Caco-2 (cell line): ENCODE measurements at regions not wholly inside any gene's neighbourhood (a gene's known extent, or its start where the extent isn't known, plus 50 kb on each side); places are given as distances from the start of the nearest gene placed in this dataset.

Source experiments
- BruUV-seq: library from RNA; stranded (reverse); fragments of 400-500 nt; replicated peaks from 2 replicates; lab custom pipeline; 2021; lab: Mats Ljungman, UMichigan
- CTCF ChIA-PET: fragments of 300-600 bp; sonication (Branson Sonifier 250); formaldehyde crosslinking; loops from one replicate; lab custom pipeline; 2022; ENCODE audit warnings: antibody characterized with exemption; lab: Charles Lee
- POLR2A ChIA-PET: fragments of 300-600 bp; sonication (Branson Sonifier 250); formaldehyde crosslinking; loops from one replicate; lab custom pipeline; 2022; ENCODE audit warnings: antibody characterized with exemption; lab: Charles Lee
- DNase-seq, 2 experiments: peaks; one replicate each; pipeline versions ENCODE4 v3.0.0 to v3.0.0-alpha.2; 2020 to 2022
- H3K27me3 ChIP-seq: replicated peaks from 2 replicates; pipeline ENCODE4 v1.6.0; 2011; ENCODE audit warnings: low read length; ENCODE audit not compliant: control insufficient read depth, insufficient read depth
- H3K36me3 ChIP-seq: 2 replicates; pipeline ENCODE4 v1.5.1; 2011; ENCODE audit warnings: low read length; ENCODE audit not compliant: control insufficient read depth, insufficient read depth
- H3K4me1 ChIP-seq: fragments of 250-450 bp; sonication (Bioruptor Pico); 2 replicates; pipeline ENCODE4 v1.5.1; 2020; ENCODE audit warnings: mild to moderate bottlenecking
- H3K4me3 ChIP-seq: 2 replicates; pipeline ENCODE4 v1.5.1; 2011; ENCODE audit warnings: low read depth, mild to moderate bottlenecking, control low read depth, low read length
- H3K9me3 ChIP-seq: fragments of 250-450 bp; sonication (Bioruptor Pico); 2 replicates; pipeline ENCODE4 v1.5.1; 2020; ENCODE audit warnings: mild to moderate bottlenecking, moderate library complexity
- H3K27ac Mint-ChIP-seq: one replicate; pipeline ENCODE4 v1.8.0; 2022; ENCODE audit warnings: mixed read lengths; ENCODE audit not compliant: unreplicated experiment
- H3K27me3 Mint-ChIP-seq: one replicate; pipeline ENCODE4 v1.8.0; 2022; ENCODE audit warnings: mixed read lengths; ENCODE audit not compliant: insufficient read depth, unreplicated experiment
- H3K36me3 Mint-ChIP-seq: one replicate; pipeline ENCODE4 v1.8.0; 2022; ENCODE audit warnings: mild to moderate bottlenecking, mixed read lengths; ENCODE audit not compliant: insufficient read depth, unreplicated experiment
- H3K4me1 Mint-ChIP-seq: one replicate; pipeline ENCODE4 v1.8.0; 2022; ENCODE audit warnings: low read depth, mixed read lengths; ENCODE audit not compliant: unreplicated experiment
- H3K4me3 Mint-ChIP-seq: one replicate; pipeline ENCODE4 v1.8.0; 2022; ENCODE audit warnings: mild to moderate bottlenecking, moderate library complexity, mixed read lengths; ENCODE audit not compliant: unreplicated experiment
- H3K9me3 Mint-ChIP-seq: one replicate; pipeline ENCODE4 v1.8.0; 2022; ENCODE audit warnings: mixed read lengths; ENCODE audit not compliant: unreplicated experiment
- intact Hi-C: fragments of 100-400 bp; cut with micrococcal nuclease; formaldehyde crosslinking; loops from one replicate; pipeline ENCODE4 v1.10.0; 2022; ENCODE audit not compliant: unreplicated experiment
- TF ChIP-seq, protein P1 (sequence below), 2 experiments: fragments of 200-600 bp in 1 of 2; IDR thresholded peaks; 1 replicate in 1 of 2; 2 replicates in 1 of 2; pipeline versions ENCODE4 v1.5.1 to v1.8.0; 2011 to 2022; ENCODE audit warnings: antibody characterized with exemption in 1 of 2, control low read depth in 1 of 2, inconsistent platforms in 1 of 2, low read depth in 1 of 2, low read length in 1 of 2, mild to moderate bottlenecking in 1 of 2, moderate library complexity in 1 of 2; ENCODE audit not compliant: insufficient read depth in 1 of 2, severe bottlenecking in 1 of 2, unreplicated experiment in 1 of 2

DNA sequence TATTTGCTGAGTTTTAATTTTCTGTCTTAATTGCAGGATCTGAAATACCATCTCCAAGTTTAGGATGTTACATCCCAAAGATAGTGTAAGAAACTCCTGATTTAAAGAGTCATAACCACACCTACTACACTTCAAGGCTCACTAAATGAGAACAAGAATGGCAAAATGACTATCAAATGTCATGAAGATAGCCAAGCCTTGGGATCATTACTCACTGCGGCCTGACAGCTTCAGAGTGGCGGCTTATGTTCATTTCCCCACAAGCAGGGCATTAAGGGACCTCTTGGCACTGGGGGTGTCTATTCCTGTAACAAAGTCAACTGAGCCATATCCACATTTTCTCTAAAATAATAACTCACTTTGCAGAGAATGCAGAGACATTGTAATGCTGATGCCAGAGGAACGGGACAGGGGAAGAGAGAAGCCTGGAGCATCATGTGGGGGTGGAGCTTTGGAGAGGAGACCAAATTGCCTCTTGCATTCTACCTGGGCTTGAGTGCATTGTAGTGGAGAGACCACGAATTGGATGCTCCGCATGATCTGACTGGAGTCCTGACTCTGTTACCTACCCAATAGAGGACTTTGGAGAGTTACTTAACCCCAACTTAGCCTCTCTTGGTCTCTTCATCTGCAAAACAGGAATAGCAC, 219.2 kb downstream of the OPA1 start:
- H3K4me1 Mint-ChIP-seq = peaks cover 55% of the 10 kb centered on the region
- Histone ChIP-seq H3K4me1 (peaks cover 51% of the 10 kb centered on the region), H3K36me3 (no peaks in the 10 kb centered on the region), H3K9me3 (no peaks in the 10 kb centered on the region), H3K4me3 (no peak overlapping the region), H3K27me3 (no peaks in the 10 kb centered on the region)
- intact Hi-C loops = no loop called here
- H3K36me3 Mint-ChIP-seq = peaks cover 14% of the 10 kb centered on the region
- no TSS peak for BruUV-seq
- no peak overlapping the region for H3K4me3 Mint-ChIP-seq
- peak overlapping the region; percentile 100 for H3K27ac Mint-ChIP-seq
- no peaks in the 10 kb centered on the region for H3K9me3 Mint-ChIP-seq
- DNase-seq = no peak
- CTCF ChIA-PET = interaction anchor here (1.2 kb wide), 1 partner anchor 31 kb away, joined by 6 read pairs; no protein-coding TSS in a partner anchor
- H3K27me3 Mint-ChIP-seq = no peaks in the 10 kb centered on the region
- TF ChIP-seq, protein P1, sequence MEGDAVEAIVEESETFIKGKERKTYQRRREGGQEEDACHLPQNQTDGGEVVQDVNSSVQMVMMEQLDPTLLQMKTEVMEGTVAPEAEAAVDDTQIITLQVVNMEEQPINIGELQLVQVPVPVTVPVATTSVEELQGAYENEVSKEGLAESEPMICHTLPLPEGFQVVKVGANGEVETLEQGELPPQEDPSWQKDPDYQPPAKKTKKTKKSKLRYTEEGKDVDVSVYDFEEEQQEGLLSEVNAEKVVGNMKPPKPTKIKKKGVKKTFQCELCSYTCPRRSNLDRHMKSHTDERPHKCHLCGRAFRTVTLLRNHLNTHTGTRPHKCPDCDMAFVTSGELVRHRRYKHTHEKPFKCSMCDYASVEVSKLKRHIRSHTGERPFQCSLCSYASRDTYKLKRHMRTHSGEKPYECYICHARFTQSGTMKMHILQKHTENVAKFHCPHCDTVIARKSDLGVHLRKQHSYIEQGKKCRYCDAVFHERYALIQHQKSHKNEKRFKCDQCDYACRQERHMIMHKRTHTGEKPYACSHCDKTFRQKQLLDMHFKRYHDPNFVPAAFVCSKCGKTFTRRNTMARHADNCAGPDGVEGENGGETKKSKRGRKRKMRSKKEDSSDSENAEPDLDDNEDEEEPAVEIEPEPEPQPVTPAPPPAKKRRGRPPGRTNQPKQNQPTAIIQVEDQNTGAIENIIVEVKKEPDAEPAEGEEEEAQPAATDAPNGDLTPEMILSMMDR (IDR thresholded peaks at IDR 0.05; ENCODE audit: insufficient read depth in 1 of 2, low read depth in 1 of 2, low read length in 1 of 2, severe bottlenecking in 1 of 2, unreplicated experiment in 1 of 2) = no peak
- POLR2A ChIA-PET = no interaction called here

DNA sequence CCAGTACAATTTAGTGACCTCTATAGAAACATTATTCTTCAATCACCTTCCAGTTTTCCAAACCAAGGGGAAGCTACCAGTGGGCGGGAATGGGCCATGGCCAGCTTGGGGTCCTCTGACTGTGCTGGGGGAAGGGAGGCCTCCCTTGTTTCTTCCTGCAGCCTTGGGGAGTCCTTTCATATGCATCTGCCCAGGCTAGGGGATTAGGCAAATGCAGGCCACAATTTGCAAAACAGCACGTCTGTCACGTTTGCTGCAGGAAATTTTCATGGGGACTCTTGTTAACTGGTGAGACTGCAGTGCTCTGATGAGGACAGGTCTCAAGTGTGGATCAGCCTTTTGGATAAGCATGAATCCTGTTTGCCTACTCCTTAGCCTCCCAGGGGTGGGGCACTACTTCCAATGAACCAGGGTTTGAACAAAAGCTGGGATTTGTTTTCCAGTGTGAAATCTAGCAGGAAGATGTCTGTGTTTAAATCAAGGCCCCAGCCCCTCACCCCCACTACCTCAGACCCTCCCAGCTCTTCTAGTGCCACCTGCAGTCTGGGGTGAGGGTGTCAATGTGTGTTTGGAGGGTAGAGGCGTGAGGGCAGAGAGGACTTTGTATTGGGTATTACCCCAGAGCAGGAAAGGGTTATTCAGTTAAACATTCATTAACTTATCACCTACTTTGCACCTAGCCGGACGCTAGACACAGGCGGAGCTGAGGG, 219.9 kb downstream of the OPA1 start:
- ChIA-PET CTCF (interaction anchor here (0.6 to 1.2 kb wide), 4 partner anchors 29 to 59 kb away, joined by 3 to 6 read pairs (median 4); no protein-coding TSS in a partner anchor), POLR2A (interaction anchor here (0.6 kb wide), 1 partner anchor 318 kb away, joined by 4 read pairs; no protein-coding TSS in a partner anchor)
- intact Hi-C loops = loop anchor here (1.0 kb wide), 7 partner anchors 19 to 190 kb away; no protein-coding TSS in a partner anchor
- Mint-ChIP-seq H3K4me3 (peak overlapping the region; percentile 52), H3K27me3 (no peaks in the 10 kb centered on the region), H3K4me1 (peaks cover 55% of the 10 kb centered on the region), H3K36me3 (peaks cover 14% of the 10 kb centered on the region), H3K27ac (peak overlapping the region; percentile 100), H3K9me3 (no peaks in the 10 kb centered on the region)
- Histone ChIP-seq H3K27me3 (no peaks in the 10 kb centered on the region), H3K4me1 (peaks cover 57% of the 10 kb centered on the region), H3K36me3 (no peaks in the 10 kb centered on the region), H3K9me3 (no peaks in the 10 kb centered on the region), H3K4me3 (no peak overlapping the region)
- BruUV-seq = no TSS peak
- TF ChIP-seq, protein P1 (IDR thresholded peaks at IDR 0.05; ENCODE audit: insufficient read depth in 1 of 2, low read depth in 1 of 2, low read length in 1 of 2, severe bottlenecking in 1 of 2, unreplicated experiment in 1 of 2) = no peak
- no peak for DNase-seq

DNA sequence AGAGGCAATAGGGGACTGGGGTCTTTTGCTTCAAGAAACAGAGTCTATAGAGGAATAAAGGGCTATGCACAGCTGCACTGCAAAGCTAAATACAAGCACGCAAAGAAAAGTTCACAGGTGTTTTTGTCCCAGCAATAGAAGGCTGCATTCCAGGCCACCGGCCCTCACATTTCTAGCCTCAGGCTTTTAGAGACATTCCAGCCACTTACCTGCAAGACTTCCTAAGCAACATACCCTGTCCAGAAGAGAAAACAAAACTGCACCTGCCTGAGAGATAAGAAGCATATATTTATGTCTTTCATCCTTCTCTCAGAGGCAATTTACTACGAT, 220.5 kb downstream of the OPA1 start:
- peaks cover 56% of the 10 kb centered on the region for H3K4me1 Mint-ChIP-seq
- H3K27me3 Mint-ChIP-seq = no peaks in the 10 kb centered on the region
- ChIA-PET CTCF (interaction anchor here (0.6 to 1.2 kb wide), 3 partner anchors 30 to 33 kb away, joined by 4 to 6 read pairs (median 5); no protein-coding TSS in a partner anchor), POLR2A (interaction anchor here (0.6 kb wide), 1 partner anchor 317 kb away, joined by 4 read pairs; no protein-coding TSS in a partner anchor)
- H3K9me3 ChIP-seq = no peaks in the 10 kb centered on the region
- peak overlapping the region; percentile 52 for H3K4me3 Mint-ChIP-seq
- H3K36me3 ChIP-seq = no peaks in the 10 kb centered on the region
- intact Hi-C loops = loop anchor here (1.0 kb wide), 7 partner anchors 19 to 190 kb away; no protein-coding TSS in a partner anchor
- H3K9me3 Mint-ChIP-seq = no peaks in the 10 kb centered on the region
- DNase-seq = peak; percentile 79 to 83
- H3K36me3 Mint-ChIP-seq = peaks cover 14% of the 10 kb centered on the region
- H3K4me1 ChIP-seq = peaks cover 57% of the 10 kb centered on the region
- H3K4me3 ChIP-seq = no peak overlapping the region
- BruUV-seq = no TSS peak
- H3K27me3 ChIP-seq = no peaks in the 10 kb centered on the region
- peak overlapping the region; percentile 100 for H3K27ac Mint-ChIP-seq
- TF ChIP-seq, protein P1 (IDR thresholded peaks at IDR 0.05; ENCODE audit: insufficient read depth in 1 of 2, low read depth in 1 of 2, low read length in 1 of 2, severe bottlenecking in 1 of 2, unreplicated experiment in 1 of 2) = no peak
